Activated CD8-positive, alpha-beta T cell treated with anti-CD3 and anti-CD28 coated beads, Interleukin-2, amount 10 ng/mL, durations not matched to agents 7 days and 5 days (primary cell): ENCODE measurements at regions not wholly inside any gene's neighbourhood (a gene's known extent, or its start where the extent isn't known, plus 50 kb on each side); places are given as distances from the start of the nearest gene placed in this dataset.
"Not testable (repeated sequence)": the region's sequence is repeated elsewhere in the genome, so short reads cannot be mapped to it uniquely, and the experiment has no call there.

Experiments used
- ATAC-seq: fragments of 150-1000 bp; cut with Tn5 transposase; one replicate; pipeline ENCODE4 v1.10.0; 2021; ENCODE audit warnings: moderate library complexity
- CTCF ChIA-PET: fragments of 350-600 bp; sonication (Branson Sonifier 250); formaldehyde crosslinking; loops from one replicate; lab custom pipeline; 2021; ENCODE audit warnings: antibody characterized with exemption; lab: Charles Lee
- POLR2A ChIA-PET: fragments of 350-600 bp; sonication (Branson Sonifier 250); formaldehyde crosslinking; loops from one replicate; lab custom pipeline; 2021; ENCODE audit warnings: antibody characterized with exemption; lab: Charles Lee
- DNase-seq: peaks from one replicate; pipeline ENCODE4 v3.0.0-alpha.2; 2020
- H3K27ac Mint-ChIP-seq: one replicate; pipeline ENCODE4 v1.8.0; 2021; ENCODE audit warnings: mild to moderate bottlenecking, mixed read lengths
- H3K27me3 Mint-ChIP-seq: one replicate; pipeline ENCODE4 v1.8.0; 2021; ENCODE audit warnings: low read depth, mixed read lengths
- H3K36me3 Mint-ChIP-seq: one replicate; pipeline ENCODE4 v1.8.0; 2021; ENCODE audit warnings: low read depth, mixed read lengths
- H3K4me1 Mint-ChIP-seq: one replicate; pipeline ENCODE4 v1.8.0; 2021; ENCODE audit warnings: low read depth, mixed read lengths
- H3K4me3 Mint-ChIP-seq: one replicate; pipeline ENCODE4 v1.8.0; 2021; ENCODE audit warnings: mild to moderate bottlenecking, mixed read lengths
- H3K9me3 Mint-ChIP-seq: one replicate; pipeline ENCODE4 v1.8.0; 2022; ENCODE audit warnings: mixed read lengths; ENCODE audit not compliant: insufficient read depth

DNA sequence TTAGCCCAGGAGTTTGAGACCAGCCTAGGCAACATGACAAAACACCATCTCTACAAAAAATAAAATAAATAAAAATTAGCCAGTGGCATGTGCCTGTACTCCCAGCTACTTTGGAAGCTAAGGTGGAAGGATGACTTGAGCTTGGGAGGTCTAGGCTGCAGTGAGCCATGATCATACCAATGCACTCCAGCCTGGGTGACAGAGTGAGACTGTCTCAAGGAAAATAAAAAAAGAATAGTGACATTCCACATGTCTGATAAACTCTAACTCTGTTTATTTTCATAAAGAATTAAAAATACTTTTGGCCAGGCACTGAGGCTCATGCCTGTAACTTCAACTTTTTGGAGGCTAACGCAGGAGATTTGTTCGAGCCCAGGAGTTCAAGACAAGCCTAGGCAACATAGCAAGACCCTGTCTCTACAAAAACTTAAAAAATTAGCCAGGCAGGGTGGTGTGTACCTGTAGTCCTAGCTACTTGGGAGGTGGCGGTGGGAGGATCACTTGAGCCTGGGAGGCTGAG, 115.1 kb downstream of the GJA1 start:
- CTCF ChIA-PET = no interaction called here
- Mint-ChIP-seq H3K4me1 (no peaks in the 10 kb centered on the region), H3K4me3 (no peak overlapping the region), H3K27ac (no peak overlapping the region), H3K27me3 (no peaks in the 10 kb centered on the region), H3K36me3 (no peaks in the 10 kb centered on the region), H3K9me3 (no peaks in the 10 kb centered on the region)
- DNase-seq (no peak), ATAC-seq (no peak)
- POLR2A ChIA-PET = no interaction called here

DNA sequence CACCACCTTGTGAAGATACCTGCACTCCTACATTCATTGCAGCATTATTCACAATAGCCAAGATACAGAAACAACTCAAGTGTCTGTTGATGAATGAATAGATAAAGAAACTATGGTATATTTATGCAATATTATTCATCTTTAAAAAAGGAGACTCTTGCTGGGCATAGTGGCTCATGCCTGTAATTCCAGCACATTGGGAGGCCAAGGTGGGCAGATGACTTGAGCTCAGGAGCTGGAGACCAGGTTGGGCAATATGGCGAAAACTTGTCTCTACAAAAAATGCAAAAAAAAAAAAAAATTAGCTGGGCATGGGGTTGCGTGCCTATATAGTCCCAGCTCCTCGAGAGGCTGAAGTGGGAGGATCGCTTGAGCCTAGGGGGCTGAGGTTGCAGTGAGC, 119.8 kb downstream of the GJA1 start:
- no peak overlapping the region for H3K27ac Mint-ChIP-seq
- H3K27me3 Mint-ChIP-seq = no peaks in the 10 kb centered on the region
- no peak overlapping the region for H3K4me3 Mint-ChIP-seq
- ChIA-PET POLR2A (no interaction called here), CTCF (interaction anchor here (1.1 kb wide), 1 partner anchor 21 kb away, joined by 4 read pairs; no protein-coding TSS in a partner anchor)
- no peaks in the 10 kb centered on the region for H3K36me3 Mint-ChIP-seq
- ATAC-seq (no peak), DNase-seq (no peak)
- H3K9me3 Mint-ChIP-seq = no peaks in the 10 kb centered on the region
- H3K4me1 Mint-ChIP-seq = no peaks in the 10 kb centered on the region

DNA sequence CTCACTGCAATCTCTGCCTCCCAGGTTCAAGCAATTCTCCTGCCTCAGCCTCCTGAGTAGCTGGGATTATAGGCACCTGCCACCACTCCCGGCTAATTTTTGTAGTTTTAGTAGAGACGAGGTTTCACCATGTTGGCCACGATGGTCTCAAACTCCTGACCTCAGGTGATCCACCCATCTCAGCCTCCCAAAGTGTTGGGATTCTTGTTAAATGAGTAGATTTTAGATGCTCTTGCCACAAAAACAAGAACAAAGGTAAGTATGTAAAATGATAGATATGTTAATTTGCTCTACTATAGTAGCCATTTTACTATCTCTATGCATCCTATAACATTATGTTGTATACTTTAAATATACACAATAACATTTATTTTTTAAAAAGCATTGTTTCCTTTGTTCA, 120.7 kb downstream of the GJA1 start:
- H3K4me1 Mint-ChIP-seq, DNase-seq, H3K36me3 Mint-ChIP-seq, H3K9me3 Mint-ChIP-seq, H3K27me3 Mint-ChIP-seq, ATAC-seq, POLR2A ChIA-PET, H3K27ac Mint-ChIP-seq, CTCF ChIA-PET, H3K4me3 Mint-ChIP-seq: not testable (repeated sequence)

DNA sequence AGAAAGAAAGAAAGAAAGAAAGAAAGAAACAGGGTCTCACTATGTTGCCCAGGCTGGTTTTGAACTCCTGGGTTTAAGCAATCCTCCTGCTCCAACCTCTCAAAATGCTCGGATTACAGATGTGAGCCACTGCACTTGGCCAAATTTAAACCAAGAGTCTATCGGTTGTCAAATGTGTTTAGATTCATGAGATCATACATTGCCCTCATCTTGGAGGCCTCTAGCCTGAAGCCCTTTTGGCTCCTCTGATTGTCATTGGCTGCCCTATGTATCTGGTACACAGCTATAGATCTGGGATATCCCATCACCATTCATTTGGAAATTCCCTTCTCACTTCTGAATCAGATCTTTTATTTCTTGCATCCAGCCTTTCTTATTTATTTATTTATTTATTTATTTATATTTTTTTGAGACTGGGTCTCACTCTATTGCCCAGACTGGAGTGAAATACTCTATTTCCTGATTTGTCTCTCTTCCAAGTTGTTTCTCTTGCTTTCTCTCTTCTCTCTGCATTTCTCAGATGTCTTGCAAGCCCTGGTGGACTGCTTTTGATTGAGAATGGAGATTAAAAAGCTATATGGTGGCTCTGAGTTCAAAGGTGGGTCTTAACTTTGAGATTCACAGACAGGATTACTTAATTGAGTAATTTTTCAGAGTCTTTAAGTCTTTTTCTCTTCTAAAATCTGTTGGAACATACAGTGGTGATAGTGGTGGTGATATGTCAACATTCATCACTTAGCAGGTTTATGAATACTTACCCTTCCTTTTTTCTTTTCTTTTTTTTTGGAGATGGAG, 121.9 kb downstream of the GJA1 start:
- Mint-ChIP-seq H3K27ac (no peak overlapping the region), H3K4me3 (no peak overlapping the region), H3K27me3 (no peaks in the 10 kb centered on the region), H3K4me1 (no peaks in the 10 kb centered on the region), H3K9me3 (no peaks in the 10 kb centered on the region), H3K36me3 (no peaks in the 10 kb centered on the region)
- DNase-seq = no peak
- no peak for ATAC-seq
- CTCF ChIA-PET = no interaction called here
- POLR2A ChIA-PET = no interaction called here

DNA sequence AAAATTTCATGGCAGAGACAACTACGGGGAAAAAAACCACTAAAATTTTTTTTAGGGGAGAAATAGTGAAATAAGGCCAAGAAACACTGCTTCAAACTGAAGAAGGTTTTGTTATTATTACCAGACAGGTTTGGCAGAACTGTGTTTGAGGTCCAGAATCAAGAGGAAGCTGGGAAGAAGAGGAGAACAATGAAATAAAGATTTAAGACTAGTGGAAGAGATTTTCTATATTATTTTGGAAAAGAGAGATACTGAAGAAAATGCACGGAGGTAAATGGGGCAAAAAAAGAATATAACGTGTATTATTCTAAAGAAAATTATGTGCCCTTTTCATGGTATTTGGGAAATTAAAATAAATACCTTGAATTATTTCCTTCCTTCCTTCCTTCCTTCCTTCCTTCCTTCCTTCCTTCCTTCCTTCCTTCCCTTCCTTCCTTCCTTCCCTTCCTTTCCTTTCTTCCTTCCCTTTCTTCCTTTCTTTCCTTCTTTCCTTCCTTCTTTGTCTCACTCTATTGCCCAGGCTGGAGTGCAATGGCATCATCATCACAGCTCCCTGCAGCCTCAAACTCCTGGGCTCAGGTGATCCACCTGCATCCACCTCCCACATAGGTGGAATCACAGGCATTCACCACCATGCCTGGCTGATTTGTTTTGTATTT, 124.3 kb downstream of the GJA1 start:
- Mint-ChIP-seq H3K9me3 (peaks cover 10% of the 10 kb centered on the region), H3K4me3 (no peak overlapping the region), H3K27ac (no peak overlapping the region), H3K36me3 (no peaks in the 10 kb centered on the region), H3K27me3 (no peaks in the 10 kb centered on the region), H3K4me1 (no peaks in the 10 kb centered on the region)
- POLR2A ChIA-PET = no interaction called here
- ATAC-seq (no peak), DNase-seq (no peak)
- CTCF ChIA-PET = no interaction called here

DNA sequence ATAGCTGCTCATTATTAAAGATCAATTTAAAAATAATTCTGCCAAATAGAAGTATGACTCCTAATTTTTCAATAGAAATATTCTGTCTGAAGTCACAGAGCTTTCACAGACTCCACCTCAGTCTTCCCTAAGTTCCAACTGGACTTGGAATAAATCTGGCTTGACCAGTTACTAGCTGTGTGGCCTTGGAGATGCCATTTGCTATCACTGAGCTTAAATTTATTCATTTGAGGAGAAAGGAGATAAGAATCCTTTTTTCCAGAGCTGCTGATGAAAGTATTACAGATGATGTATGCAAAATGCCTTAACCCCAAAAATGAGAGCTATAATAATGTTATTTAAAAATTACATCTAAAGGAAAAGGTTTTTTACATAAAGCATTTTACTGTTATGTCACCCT, 125.0 kb downstream of the GJA1 start:
- no peaks in the 10 kb centered on the region for H3K4me1 Mint-ChIP-seq
- ChIA-PET POLR2A (no interaction called here), CTCF (no interaction called here)
- H3K27ac Mint-ChIP-seq = no peak overlapping the region
- peaks cover 14% of the 10 kb centered on the region for H3K9me3 Mint-ChIP-seq
- no peak overlapping the region for H3K4me3 Mint-ChIP-seq
- H3K36me3 Mint-ChIP-seq = no peaks in the 10 kb centered on the region
- DNase-seq = no peak
- no peaks in the 10 kb centered on the region for H3K27me3 Mint-ChIP-seq
- ATAC-seq = no peak

DNA sequence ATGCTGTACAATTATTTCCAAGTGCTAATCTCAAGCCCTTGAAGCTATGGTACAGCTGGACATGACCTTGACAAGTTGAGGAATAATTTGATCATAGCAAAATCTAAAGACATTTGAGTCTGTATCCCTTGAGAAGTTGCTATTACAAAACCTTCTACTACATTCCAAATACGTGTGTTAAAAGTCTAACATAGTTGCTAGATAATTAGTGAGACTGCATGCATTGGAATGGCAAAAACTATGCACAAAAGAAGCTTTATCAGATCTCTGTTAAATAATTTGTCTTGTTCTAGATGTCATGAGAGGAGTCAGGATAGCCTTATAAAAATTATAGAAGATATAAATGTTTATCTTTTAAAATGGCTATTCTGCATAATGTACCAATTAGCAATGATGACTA, 127.8 kb downstream of the GJA1 start:
- DNase-seq = no peak
- H3K4me1 Mint-ChIP-seq = no peaks in the 10 kb centered on the region
- ChIA-PET CTCF (no interaction called here), POLR2A (no interaction called here)
- no peak overlapping the region for H3K27ac Mint-ChIP-seq
- ATAC-seq = no peak
- no peaks in the 10 kb centered on the region for H3K36me3 Mint-ChIP-seq
- peaks cover 14% of the 10 kb centered on the region for H3K9me3 Mint-ChIP-seq
- no peaks in the 10 kb centered on the region for H3K27me3 Mint-ChIP-seq
- H3K4me3 Mint-ChIP-seq = no peak overlapping the region

DNA sequence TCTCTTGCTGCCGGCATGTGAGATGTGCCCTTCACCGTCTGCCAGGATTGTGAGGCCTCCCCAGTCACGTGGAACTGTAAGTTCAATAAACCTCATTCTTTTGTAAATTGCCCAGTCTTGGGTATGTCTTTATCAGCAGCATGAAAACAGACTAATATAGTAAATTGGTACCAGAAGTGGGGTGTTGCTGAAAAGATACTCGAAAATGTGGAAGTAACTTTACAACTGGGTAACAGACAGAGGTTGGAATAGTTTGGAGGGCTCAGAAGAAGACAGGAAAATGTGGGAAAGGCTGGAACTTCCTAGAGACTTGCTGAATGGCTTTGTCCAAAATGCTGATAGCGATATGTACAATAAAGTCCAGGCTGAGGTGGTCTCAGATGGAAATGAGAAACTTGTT, 129.1 kb downstream of the GJA1 start:
- CTCF ChIA-PET, DNase-seq, H3K4me3 Mint-ChIP-seq, H3K27me3 Mint-ChIP-seq, H3K36me3 Mint-ChIP-seq, H3K27ac Mint-ChIP-seq, H3K4me1 Mint-ChIP-seq, ATAC-seq, POLR2A ChIA-PET: not testable (repeated sequence)
- H3K9me3 Mint-ChIP-seq = peaks cover 14% of the 10 kb centered on the region

DNA sequence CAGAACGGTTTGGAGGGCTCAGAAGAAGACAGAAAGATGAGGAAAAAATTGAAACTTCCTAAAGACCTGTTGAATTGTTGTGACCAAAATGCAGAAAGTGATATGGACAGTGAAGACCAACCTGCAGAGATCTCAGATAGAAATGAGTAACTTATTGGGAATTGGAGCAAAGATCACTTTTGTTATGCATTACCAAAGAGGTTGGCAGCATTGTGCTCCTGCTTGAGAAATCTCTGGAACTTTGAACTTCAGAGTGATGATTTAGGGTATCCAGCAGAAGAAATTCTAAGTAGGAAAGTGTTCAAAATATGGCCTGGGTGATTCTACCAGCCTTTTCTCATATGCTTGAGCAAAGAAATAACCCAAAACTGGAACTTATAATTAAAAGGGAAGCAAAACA, 136.0 kb downstream of the GJA1 start:
- H3K9me3 Mint-ChIP-seq = no peaks in the 10 kb centered on the region
- no peaks in the 10 kb centered on the region for H3K36me3 Mint-ChIP-seq
- ATAC-seq = no peak
- no peak overlapping the region for H3K27ac Mint-ChIP-seq
- H3K27me3 Mint-ChIP-seq = no peaks in the 10 kb centered on the region
- POLR2A ChIA-PET = no interaction called here
- H3K4me1 Mint-ChIP-seq = peaks cover 4% of the 10 kb centered on the region
- CTCF ChIA-PET = no interaction called here
- no peak for DNase-seq
- no peak overlapping the region for H3K4me3 Mint-ChIP-seq

DNA sequence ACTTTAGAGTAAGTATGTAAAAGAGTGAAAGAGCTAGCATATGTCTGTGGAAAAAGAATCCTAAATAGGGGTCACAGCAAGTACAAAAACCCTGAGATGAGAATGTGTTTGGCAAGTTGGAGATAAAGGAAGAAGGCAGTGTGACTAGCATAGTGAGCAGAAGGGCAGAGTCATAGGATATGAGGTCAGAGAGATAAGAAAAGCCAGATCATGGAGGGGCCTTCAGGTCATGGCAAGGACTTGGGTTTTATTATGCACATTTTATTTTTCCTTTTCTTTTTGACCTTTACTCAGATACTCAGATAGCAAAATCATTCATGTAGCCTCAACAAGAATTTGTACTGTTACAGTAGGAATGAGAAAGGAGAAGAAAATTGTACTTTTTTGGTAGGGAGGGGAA, 138.0 kb downstream of the GJA1 start:
- Mint-ChIP-seq H3K4me3 (no peak overlapping the region), H3K36me3 (no peaks in the 10 kb centered on the region), H3K27ac (no peak overlapping the region), H3K4me1 (peaks cover 4% of the 10 kb centered on the region), H3K9me3 (no peaks in the 10 kb centered on the region), H3K27me3 (no peaks in the 10 kb centered on the region)
- DNase-seq = no peak
- ChIA-PET CTCF (no interaction called here), POLR2A (no interaction called here)
- no peak for ATAC-seq

DNA sequence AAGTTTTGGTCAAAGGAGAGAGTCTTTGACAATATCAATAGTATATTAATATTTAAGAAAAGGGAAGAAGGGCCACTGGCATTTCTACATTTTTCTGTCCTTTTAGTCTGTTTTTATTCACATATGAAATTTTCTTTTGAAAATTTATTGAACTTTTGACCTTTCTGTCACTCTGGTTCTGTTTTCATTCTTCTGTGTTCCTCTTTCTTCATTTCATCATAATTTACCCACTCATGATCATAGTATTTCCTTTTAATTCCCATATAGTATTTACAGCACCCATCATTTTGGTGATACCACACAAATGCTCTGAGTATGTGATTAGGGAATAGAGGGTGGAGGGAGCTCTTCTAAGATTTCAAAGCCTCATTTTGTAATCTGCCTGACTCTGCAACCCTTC, 142.8 kb downstream of the GJA1 start:
- ChIA-PET CTCF (no interaction called here), POLR2A (no interaction called here)
- H3K27me3 Mint-ChIP-seq = no peaks in the 10 kb centered on the region
- no peak overlapping the region for H3K27ac Mint-ChIP-seq
- H3K4me1 Mint-ChIP-seq = peaks cover 4% of the 10 kb centered on the region
- no peaks in the 10 kb centered on the region for H3K9me3 Mint-ChIP-seq
- no peak overlapping the region for H3K4me3 Mint-ChIP-seq
- ATAC-seq (no peak), DNase-seq (no peak)
- H3K36me3 Mint-ChIP-seq = no peaks in the 10 kb centered on the region

DNA sequence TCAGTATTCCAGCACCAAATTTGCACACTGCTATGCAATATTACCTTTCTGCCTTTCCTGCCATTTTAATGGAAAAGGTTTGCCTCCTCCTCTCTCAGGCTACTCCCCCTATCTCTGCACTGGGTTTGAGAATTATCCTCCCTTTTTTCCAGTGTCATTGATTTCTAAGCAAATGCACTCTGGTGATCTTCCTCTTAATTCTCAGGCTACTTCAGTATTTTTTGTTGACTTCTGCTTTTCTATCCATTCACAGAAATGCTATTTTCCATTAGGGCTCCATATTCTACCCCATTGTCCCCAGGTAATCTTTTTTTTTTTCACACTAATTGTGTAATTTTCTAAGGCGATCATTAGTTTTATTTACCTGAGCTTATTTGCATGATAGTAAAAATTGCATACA, 144.0 kb downstream of the GJA1 start:
- no peaks in the 10 kb centered on the region for H3K9me3 Mint-ChIP-seq

More for the DNA sequence above, 144.0 kb downstream of the GJA1 start:
- no peak overlapping the region for H3K4me3 Mint-ChIP-seq
- POLR2A ChIA-PET = no interaction called here
- CTCF ChIA-PET = no interaction called here
- no peaks in the 10 kb centered on the region for H3K27me3 Mint-ChIP-seq
- no peaks in the 10 kb centered on the region for H3K4me1 Mint-ChIP-seq
- no peak for DNase-seq
- H3K36me3 Mint-ChIP-seq = no peaks in the 10 kb centered on the region
- ATAC-seq = no peak
- no peak overlapping the region for H3K27ac Mint-ChIP-seq
